T-helper 1 cell treated with Interleukin-12 subunit alpha and Interleukin-12 subunit beta and Interleukin-4 antibody, amounts not matched to agents 30 μg/mL and 1 μg/mL, for 36 hours (primary cell): ENCODE measurements at regions not wholly inside any gene's neighbourhood (a gene's known extent, or its start where the extent isn't known, plus 50 kb on each side); places are given as distances from the start of the nearest gene placed in this dataset.
"Not testable (repeated sequence)": the region's sequence is repeated elsewhere in the genome, so short reads cannot be mapped to it uniquely, and the experiment has no call there.

Source experiments
- H3K27ac Mint-ChIP-seq: one replicate; pipeline ENCODE4 v1.8.0; 2021; ENCODE audit warnings: mild to moderate bottlenecking, mixed read lengths
- H3K27me3 Mint-ChIP-seq: one replicate; pipeline ENCODE4 v1.8.0; 2021; ENCODE audit warnings: low read depth, mixed read lengths
- H3K36me3 Mint-ChIP-seq: one replicate; pipeline ENCODE4 v1.8.0; 2021; ENCODE audit warnings: low read depth, mixed read lengths
- H3K4me1 Mint-ChIP-seq: one replicate; pipeline ENCODE4 v1.8.0; 2021; ENCODE audit warnings: low read depth, mixed read lengths
- H3K4me3 Mint-ChIP-seq: one replicate; pipeline ENCODE4 v1.8.0; 2021; ENCODE audit warnings: mild to moderate bottlenecking, moderate library complexity, mixed read lengths
- H3K9me3 Mint-ChIP-seq: one replicate; pipeline ENCODE4 v1.8.0; 2021; ENCODE audit warnings: mixed read lengths

DNA sequence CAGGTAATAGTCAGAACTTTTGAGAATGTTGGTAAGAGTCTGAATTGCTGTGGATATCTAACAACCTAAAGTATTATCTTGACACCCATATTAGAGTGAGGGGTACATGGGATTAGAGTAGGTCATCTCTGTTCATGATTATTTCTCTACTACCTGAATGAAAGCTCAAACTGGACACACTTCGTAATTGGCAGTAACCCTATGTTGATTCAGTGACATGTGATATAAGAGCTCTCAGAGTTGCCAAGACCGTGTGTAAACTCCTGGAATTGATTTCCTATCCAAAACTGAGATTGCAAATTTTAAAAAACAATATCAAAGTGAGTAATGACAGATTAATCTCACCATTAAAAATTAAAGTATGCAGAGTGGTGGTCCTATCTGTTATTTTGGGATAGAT lies 214.8 kb upstream of the ARHGEF26 start:
- no peak overlapping the region for H3K27ac Mint-ChIP-seq
- H3K27me3 Mint-ChIP-seq: no peaks in the 10 kb centered on the region
- peaks cover 3% of the 10 kb centered on the region for H3K9me3 Mint-ChIP-seq
- H3K36me3 Mint-ChIP-seq: no peaks in the 10 kb centered on the region
- no peaks in the 10 kb centered on the region for H3K4me1 Mint-ChIP-seq
- no peak overlapping the region for H3K4me3 Mint-ChIP-seq

DNA sequence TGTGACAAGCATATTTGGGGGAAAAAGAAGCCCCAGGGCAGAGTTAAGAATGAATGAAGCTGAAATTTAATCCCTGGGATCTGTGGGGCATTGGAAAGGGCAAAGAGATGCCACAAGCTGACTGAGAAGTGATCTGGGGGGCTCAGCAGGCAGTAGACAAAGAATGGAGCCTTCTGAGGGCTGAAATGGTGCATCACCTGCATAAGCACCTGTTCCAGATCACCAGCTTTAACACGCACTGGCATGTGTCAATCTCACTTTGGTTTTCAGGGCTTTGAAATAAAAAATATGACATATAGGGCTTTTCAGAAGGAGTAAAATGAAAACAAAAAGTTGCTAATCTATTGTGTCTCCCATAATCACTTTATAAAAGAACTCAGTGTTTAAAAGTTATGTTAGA lies 210.8 kb upstream of the ARHGEF26 start:
- H3K9me3 Mint-ChIP-seq: no peaks in the 10 kb centered on the region
- no peaks in the 10 kb centered on the region for H3K4me1 Mint-ChIP-seq
- H3K27ac Mint-ChIP-seq: no peak overlapping the region
- H3K4me3 Mint-ChIP-seq: no peak overlapping the region
- no peaks in the 10 kb centered on the region for H3K36me3 Mint-ChIP-seq
- no peaks in the 10 kb centered on the region for H3K27me3 Mint-ChIP-seq

DNA sequence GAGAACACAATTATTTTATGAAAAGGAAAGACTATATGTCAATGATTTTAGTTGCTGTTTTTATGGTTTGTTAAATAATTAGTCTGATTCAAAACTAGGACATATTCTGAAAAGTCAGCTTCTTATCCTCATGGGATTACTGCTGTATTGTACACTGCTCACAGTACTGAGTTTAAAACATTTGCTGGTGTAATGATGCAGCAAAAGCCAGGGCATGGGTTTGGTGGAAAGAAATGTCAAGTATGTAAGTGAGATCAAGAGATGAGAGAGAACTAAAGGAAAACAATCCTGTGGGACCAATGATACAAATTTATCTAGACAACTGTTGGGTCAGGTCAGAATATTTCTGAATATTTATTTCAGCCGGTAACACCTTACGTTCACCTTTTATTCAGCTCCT lies 210.1 kb upstream of the ARHGEF26 start:
- Mint-ChIP-seq H3K27ac (no peak overlapping the region), H3K27me3 (no peaks in the 10 kb centered on the region), H3K4me1 (no peaks in the 10 kb centered on the region), H3K9me3 (no peaks in the 10 kb centered on the region), H3K36me3 (no peaks in the 10 kb centered on the region), H3K4me3 (no peak overlapping the region)

DNA sequence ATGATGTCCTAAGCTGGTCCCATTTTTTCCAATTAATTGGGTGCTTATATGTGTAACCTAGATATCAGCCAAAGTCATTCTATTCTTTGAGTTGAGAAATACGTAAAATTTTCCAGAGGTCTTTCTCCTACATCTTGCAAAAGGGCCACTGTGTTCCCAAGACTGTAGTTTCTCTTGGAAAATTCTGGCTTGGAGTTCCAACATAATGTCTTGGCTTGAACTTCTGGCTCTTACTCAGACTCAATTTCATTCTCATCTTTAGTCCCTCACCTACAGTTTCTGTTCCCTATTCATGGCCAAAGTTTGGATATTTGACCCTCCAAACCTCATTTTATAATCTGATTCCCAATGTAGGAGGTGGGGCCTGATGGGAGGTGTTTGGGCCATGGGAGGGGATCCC lies 201.4 kb upstream of the ARHGEF26 start:
- no peak overlapping the region for H3K27ac Mint-ChIP-seq
- H3K9me3 Mint-ChIP-seq: no peaks in the 10 kb centered on the region
- no peak overlapping the region for H3K4me3 Mint-ChIP-seq
- no peaks in the 10 kb centered on the region for H3K4me1 Mint-ChIP-seq
- no peaks in the 10 kb centered on the region for H3K36me3 Mint-ChIP-seq
- H3K27me3 Mint-ChIP-seq: no peaks in the 10 kb centered on the region

DNA sequence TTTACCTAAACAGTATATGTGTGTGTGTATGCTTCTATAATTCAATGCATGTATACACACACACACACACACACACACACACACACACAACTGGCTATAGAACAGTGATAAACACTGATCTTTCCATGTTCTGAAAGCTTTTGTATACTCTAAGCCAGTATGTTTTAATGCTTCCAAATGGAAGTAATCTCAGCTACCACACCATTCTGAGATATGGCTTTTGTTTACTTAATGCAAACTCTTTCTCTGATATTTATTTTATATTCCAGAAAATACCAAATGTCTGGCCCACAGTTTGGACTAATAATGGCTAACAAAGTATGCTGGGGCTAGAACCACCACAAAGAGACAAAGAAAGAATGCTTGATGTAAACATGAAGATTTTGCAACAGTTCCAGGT lies 199.4 kb upstream of the ARHGEF26 start:
- Mint-ChIP-seq H3K4me3 (no peak overlapping the region), H3K27ac (no peak overlapping the region), H3K27me3 (no peaks in the 10 kb centered on the region), H3K4me1 (no peaks in the 10 kb centered on the region), H3K36me3 (no peaks in the 10 kb centered on the region), H3K9me3 (no peaks in the 10 kb centered on the region)

DNA sequence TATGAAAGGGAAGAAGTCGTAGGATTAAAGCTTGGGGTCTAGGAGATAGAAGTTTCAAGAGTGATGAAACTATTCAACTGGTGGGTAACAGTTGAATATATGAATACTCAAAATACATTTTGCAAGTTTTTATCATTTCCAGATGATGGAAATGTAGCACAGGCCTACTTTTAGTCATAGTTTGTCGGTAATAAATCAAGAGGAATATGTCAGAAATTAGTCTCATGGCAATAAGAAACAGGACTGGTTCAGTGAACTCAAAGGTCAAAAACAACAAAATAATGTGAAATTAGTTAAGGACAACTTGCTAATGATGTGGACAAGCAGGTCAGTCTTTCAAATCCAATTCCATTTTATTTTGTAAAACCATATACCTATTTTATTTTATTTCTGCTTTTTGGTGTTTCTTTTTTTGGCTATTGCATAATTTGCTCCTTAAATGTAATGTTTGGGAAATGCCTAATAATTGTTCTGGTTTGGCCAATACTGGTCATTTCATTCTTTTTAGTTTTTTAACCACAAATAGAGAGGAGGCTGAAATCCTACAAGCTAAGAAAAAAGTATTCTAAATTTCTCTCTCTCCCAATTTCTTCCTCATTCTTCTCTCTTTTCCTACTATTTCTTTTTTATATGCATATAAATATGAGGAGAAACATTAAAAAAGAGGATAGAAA lies 195.2 kb upstream of the ARHGEF26 start:
- Mint-ChIP-seq H3K9me3 (no peaks in the 10 kb centered on the region), H3K4me3 (no peak overlapping the region), H3K4me1 (no peaks in the 10 kb centered on the region)

DNA sequence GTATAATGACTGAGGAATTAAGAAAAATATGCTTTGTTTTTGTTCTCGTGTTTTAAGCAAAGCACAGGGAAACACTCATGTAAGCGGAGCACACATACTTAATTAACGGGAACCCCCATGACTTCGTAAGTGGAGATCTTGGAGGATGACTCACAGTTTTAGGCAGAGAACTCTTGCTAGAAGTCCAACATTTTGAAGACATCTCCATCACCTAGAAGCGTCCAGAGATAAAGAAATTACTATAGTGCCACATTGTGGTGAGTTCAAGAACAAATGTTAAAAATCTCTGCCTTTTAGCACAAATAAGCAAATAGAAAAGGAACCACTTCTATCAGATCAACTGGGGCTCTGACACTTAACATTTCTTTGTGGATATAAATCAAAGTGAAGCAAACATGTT lies 194.1 kb upstream of the ARHGEF26 start:
- H3K36me3 Mint-ChIP-seq: no peaks in the 10 kb centered on the region
- no peak overlapping the region for H3K4me3 Mint-ChIP-seq
- H3K9me3 Mint-ChIP-seq: no peaks in the 10 kb centered on the region
- H3K27ac Mint-ChIP-seq: no peak overlapping the region
- no peaks in the 10 kb centered on the region for H3K4me1 Mint-ChIP-seq
- H3K27me3 Mint-ChIP-seq: no peaks in the 10 kb centered on the region

More for the DNA sequence above, 195.2 kb upstream of the ARHGEF26 start:
- H3K36me3 Mint-ChIP-seq: no peaks in the 10 kb centered on the region
- no peaks in the 10 kb centered on the region for H3K27me3 Mint-ChIP-seq
- H3K27ac Mint-ChIP-seq: no peak overlapping the region

DNA sequence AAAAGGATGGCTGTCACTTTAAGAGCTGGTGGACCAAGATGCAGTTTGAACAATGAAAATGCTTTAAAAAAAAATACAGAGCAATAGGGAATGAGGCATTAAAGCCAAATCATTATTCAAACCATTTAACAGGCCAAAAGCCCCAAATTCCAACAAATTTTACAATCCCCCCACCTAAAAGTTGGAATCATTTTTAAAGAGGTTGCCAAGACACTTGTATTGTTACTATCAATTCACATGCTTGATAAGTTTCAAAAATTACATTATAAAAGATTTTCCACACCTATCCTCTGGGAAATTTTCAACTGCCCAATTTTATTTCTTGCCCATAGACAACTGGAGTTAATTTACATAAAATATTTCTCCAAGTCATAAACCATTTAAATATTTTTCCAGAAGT lies 192.3 kb upstream of the ARHGEF26 start:
- no peaks in the 10 kb centered on the region for H3K36me3 Mint-ChIP-seq
- no peaks in the 10 kb centered on the region for H3K4me1 Mint-ChIP-seq
- H3K4me3 Mint-ChIP-seq: no peak overlapping the region
- H3K27ac Mint-ChIP-seq: no peak overlapping the region
- H3K27me3 Mint-ChIP-seq: no peaks in the 10 kb centered on the region
- H3K9me3 Mint-ChIP-seq: no peaks in the 10 kb centered on the region

DNA sequence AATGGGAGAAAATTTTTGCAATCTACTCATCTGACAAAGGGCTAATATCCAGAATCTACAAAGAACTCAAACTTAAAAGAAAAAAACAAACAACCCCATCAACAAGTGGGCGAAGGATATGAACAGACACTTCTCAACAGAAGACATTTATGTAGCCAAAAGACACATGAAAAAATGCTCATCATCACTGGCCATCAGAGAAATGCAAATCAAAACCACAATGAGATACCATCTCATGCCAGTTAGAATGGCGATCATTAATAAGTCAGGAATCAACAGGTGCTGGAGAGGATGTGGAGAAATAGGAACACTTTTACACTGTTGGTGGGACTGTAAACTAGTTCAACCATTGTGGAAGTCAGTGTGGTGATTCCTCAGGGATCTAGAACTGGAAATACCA lies 187.7 kb upstream of the ARHGEF26 start:
- H3K27ac Mint-ChIP-seq, H3K4me1 Mint-ChIP-seq, H3K9me3 Mint-ChIP-seq, H3K27me3 Mint-ChIP-seq, H3K36me3 Mint-ChIP-seq, H3K4me3 Mint-ChIP-seq: not testable (repeated sequence)

DNA sequence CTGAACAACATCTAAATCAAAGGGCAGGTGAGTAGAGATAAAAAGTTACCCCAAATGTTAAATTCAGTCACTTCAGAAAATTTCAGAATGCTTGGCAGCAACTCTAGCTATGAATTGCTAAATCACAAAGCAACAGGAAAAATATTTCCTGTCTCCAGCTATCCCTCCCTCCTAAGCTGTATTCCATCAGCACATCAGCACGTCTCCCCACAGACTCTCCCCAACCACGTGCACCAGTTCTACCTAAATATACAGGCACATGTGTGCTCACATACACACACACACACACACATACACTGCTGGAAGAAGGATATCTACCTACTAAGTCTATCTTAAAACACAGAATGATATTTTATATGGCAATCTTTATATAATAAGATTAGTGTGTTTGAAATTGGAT lies 177.1 kb upstream of the ARHGEF26 start:
- Mint-ChIP-seq H3K36me3 (no peaks in the 10 kb centered on the region), H3K4me1 (no peaks in the 10 kb centered on the region), H3K27ac (no peak overlapping the region), H3K27me3 (no peaks in the 10 kb centered on the region), H3K4me3 (no peak overlapping the region), H3K9me3 (no peaks in the 10 kb centered on the region)

DNA sequence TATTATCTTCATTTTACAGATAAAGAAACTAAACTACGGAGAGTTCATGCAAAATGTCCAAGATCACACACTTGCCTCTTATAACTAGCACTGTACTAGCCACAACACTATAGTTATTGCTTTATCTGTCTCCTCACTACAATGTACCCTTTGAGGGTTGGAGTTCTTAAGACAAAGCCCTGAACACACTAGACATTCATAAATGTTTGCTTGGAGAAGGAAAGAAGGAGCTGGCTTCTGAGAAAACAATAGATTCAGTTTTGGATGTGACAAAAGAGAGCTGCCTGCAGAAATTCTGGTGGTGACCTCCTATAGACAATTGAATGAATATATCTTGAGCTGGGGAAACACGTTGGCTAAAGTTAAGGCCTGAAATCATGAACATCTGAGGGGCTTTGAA lies 169.9 kb upstream of the ARHGEF26 start:
- no peak overlapping the region for H3K4me3 Mint-ChIP-seq
- H3K27me3 Mint-ChIP-seq: no peaks in the 10 kb centered on the region
- H3K36me3 Mint-ChIP-seq: no peaks in the 10 kb centered on the region
- no peaks in the 10 kb centered on the region for H3K9me3 Mint-ChIP-seq
- no peak overlapping the region for H3K27ac Mint-ChIP-seq
- no peaks in the 10 kb centered on the region for H3K4me1 Mint-ChIP-seq

DNA sequence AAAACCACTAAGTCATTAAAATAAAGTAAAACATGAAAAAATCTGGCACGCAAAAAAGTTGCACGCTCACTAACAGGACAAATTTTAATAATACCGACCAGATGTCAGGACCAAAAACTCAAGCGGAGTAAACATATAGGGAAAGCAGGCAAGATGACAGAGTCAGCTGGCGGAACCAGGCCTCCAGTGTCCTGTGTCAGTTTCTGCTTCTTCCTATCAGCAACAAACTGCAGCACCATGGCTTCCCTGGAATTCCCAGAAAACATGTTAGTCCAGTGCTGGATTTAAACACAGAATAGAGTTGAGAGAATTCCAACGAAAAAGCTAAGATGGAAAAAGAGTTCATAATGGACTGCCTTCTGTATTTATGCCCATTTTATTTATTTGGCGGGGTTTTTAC lies 169.1 kb upstream of the ARHGEF26 start:
- H3K27me3 Mint-ChIP-seq: no peaks in the 10 kb centered on the region
- H3K9me3 Mint-ChIP-seq: no peaks in the 10 kb centered on the region
- no peaks in the 10 kb centered on the region for H3K36me3 Mint-ChIP-seq
- H3K4me3 Mint-ChIP-seq: no peak overlapping the region
- no peaks in the 10 kb centered on the region for H3K4me1 Mint-ChIP-seq
- no peak overlapping the region for H3K27ac Mint-ChIP-seq

DNA sequence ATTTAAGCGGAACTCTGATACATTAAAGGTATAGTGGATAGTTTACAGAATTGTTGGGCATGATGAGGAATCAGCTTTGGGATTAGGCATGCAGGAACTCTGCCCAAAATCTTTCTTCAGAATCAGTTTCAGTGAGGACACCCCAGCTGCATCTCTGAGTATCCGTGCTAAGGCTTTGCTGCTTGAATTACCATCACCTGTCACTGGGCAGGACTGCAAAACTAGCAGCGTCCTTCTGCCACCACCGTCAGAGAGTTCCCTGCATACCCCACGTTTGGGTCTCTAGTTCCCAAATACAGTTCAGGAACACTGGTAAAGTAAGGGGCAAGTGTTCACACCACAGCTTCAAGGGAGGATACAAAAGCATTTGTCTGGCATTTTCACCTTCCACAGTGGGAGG lies 164.6 kb upstream of the ARHGEF26 start:
- H3K4me3 Mint-ChIP-seq: no peak overlapping the region
- no peaks in the 10 kb centered on the region for H3K36me3 Mint-ChIP-seq
- H3K27ac Mint-ChIP-seq: no peak overlapping the region

DNA sequence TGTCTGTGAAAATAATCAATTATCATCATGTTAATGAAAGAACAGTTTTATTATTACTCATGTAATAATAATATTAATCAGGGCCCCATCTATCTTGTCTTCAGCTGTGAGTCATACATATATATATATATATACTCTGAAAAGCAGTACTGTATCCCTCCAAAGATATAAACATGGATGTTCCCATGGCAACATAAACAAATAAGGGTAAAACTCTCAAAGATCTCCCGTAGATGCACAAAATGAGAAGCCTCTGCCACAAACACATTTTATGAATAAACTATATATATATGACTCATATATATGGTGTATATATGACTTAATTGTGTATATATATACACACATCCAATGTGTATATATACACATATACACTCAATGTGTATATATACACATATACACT lies 163.8 kb upstream of the ARHGEF26 start:
- Mint-ChIP-seq H3K27me3 (no peaks in the 10 kb centered on the region), H3K4me3 (no peak overlapping the region), H3K27ac (no peak overlapping the region), H3K4me1 (no peaks in the 10 kb centered on the region), H3K9me3 (no peaks in the 10 kb centered on the region), H3K36me3 (no peaks in the 10 kb centered on the region)

More for the DNA sequence above, 164.6 kb upstream of the ARHGEF26 start:
- Mint-ChIP-seq H3K9me3 (no peaks in the 10 kb centered on the region), H3K4me1 (no peaks in the 10 kb centered on the region), H3K27me3 (no peaks in the 10 kb centered on the region)

DNA sequence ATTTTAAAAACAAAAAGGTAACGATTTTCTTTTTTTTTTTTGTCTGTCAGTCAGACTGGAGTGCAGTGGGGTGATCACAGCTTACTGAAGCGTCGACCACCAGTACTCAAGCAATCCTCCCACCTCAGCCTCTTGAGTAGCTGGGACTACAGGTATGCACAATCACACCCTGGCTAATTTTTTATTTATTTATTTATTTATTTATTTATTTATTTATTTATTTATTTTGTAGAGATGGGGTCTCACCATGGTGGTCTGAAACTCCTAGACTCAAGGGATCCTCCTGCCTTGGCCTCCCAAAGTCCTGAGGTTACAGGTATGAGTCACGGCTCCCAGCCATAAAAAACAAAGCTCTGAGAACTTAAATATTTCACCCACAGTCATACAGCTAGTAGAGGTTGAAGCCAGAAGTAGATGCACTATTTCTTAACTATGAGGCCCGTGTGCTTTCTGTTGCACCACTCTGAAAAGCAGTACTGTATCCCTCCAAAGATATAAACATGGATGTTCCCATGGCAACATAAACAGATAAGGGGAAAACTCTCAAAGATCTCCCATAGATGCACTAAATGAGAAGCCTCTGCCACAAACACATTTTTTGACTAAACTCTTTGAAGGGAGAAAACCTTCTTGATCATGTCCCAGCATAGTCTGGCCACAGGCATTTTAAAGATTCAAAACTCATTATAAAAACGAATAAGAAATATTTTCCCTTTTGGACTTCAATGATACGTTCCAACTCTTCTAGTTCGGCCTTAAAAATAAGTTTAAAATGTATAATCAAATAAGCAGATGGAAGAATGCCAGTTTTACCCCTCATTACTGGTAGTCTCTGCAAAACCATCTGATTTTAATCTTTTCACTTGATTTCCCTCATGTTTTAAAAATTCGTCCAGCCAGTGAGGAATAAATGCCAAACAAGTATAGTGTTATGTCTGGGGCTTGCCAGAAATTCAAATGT lies 162.3 kb upstream of the ARHGEF26 start:
- H3K9me3 Mint-ChIP-seq: no peaks in the 10 kb centered on the region
- no peaks in the 10 kb centered on the region for H3K36me3 Mint-ChIP-seq
- H3K4me3 Mint-ChIP-seq: no peak overlapping the region
- H3K27ac Mint-ChIP-seq: no peak overlapping the region
- H3K4me1 Mint-ChIP-seq: no peaks in the 10 kb centered on the region
- H3K27me3 Mint-ChIP-seq: no peaks in the 10 kb centered on the region
